DMS53 treated with DMSO at 0.1 percent for 48 hours (cell line): ENCODE measurements at regions not wholly inside any gene's neighbourhood (a gene's known extent, or its start where the extent isn't known, plus 50 kb on each side); places are given as distances from the start of the nearest gene placed in this dataset.

Experiments used
- DNase-seq: peaks from one replicate; lab custom pipeline; 2025; ENCODE audit not compliant: unreplicated experiment; lab: John Stamatoyannopoulos, UW

GRCh38 chr4:4746444-4746843, 113.0 kb upstream of the MSX1 start:
- DNase-seq = no peak

GRCh38 chr4:4740071-4740470, 119.4 kb upstream of the MSX1 start:
- DNase-seq = no peak

GRCh38 chr4:4735870-4736269, 123.6 kb upstream of the MSX1 start:
- DNase-seq = no peak

GRCh38 chr4:4735136-4735750, 124.2 kb upstream of the MSX1 start:
- no peak for DNase-seq

GRCh38 chr4:4734425-4734824, 125.0 kb upstream of the MSX1 start:
- DNase-seq = no peak

GRCh38 chr4:4733663-4734062, 125.8 kb upstream of the MSX1 start:
- no peak for DNase-seq

- no peak for DNase-seq
Observed at GRCh38 chr4:4730249-4730648, 129.2 kb upstream of the MSX1 start.

- DNase-seq = no peak
Observed at GRCh38 chr4:4729206-4729605, 130.3 kb upstream of the MSX1 start.

GRCh38 chr4:4727536-4727935, 131.9 kb upstream of the MSX1 start:
- no peak for DNase-seq

GRCh38 chr4:4726051-4726450, 133.4 kb upstream of the MSX1 start:
- peak; percentile 3 for DNase-seq

- no peak for DNase-seq
Observed at GRCh38 chr4:4724321-4724720, 135.1 kb upstream of the MSX1 start.

- no peak for DNase-seq
Observed at GRCh38 chr4:4721636-4722035, 137.8 kb upstream of the MSX1 start.

GRCh38 chr4:4720646-4721045, 138.8 kb upstream of the MSX1 start:
- DNase-seq = peak; percentile 96

- no peak for DNase-seq
Observed at GRCh38 chr4:4719436-4719835, 140.0 kb upstream of the MSX1 start.

GRCh38 chr4:4717692-4718091, 141.8 kb upstream of the MSX1 start:
- no peak for DNase-seq

- DNase-seq = no peak
Observed at GRCh38 chr4:4714331-4714730, 145.1 kb upstream of the MSX1 start.

- DNase-seq = no peak
Observed at GRCh38 chr4:4712800-4713528, 146.5 kb upstream of the MSX1 start.

- DNase-seq = no peak
Observed at GRCh38 chr4:4711902-4712301, 147.6 kb upstream of the MSX1 start.

- no peak for DNase-seq
Observed at GRCh38 chr4:4709736-4710135, 149.7 kb upstream of the MSX1 start.

GRCh38 chr4:4704267-4704666, 155.2 kb upstream of the MSX1 start:
- DNase-seq = no peak

- DNase-seq = no peak
Observed at GRCh38 chr4:4697584-4697983, 155.7 kb upstream of the STX18 start.

GRCh38 chr4:4696530-4696929, 154.7 kb upstream of the STX18 start:
- no peak for DNase-seq

GRCh38 chr4:4695497-4695896, 153.6 kb upstream of the STX18 start:
- no peak for DNase-seq
